PC-3 (cell line): ENCODE measurements at regions not wholly inside any gene's neighbourhood (a gene's known extent, or its start where the extent isn't known, plus 50 kb on each side); places are given as distances from the start of the nearest gene placed in this dataset.

Source experiments
- ATAC-seq: fragments of 200-7000 bp; cut with Tn5 transposase; 2 replicates; pipeline ENCODE4 v1.9.1; 2020; ENCODE audit warnings: mild to moderate bottlenecking, moderate library complexity
- BruUV-seq: library from RNA; stranded (reverse); fragments of 400-500 nt; replicated peaks from 2 replicates; lab custom pipeline; 2021; lab: Mats Ljungman, UMichigan
- CTCF ChIA-PET: fragments of 300-600 bp; sonication (Branson Sonifier 250); formaldehyde crosslinking; loops from one replicate; lab custom pipeline; 2022; ENCODE audit warnings: antibody characterized with exemption; lab: Charles Lee
- POLR2A ChIA-PET: fragments of 300-600 bp; sonication (Branson Sonifier 250); formaldehyde crosslinking; loops from one replicate; lab custom pipeline; 2022; ENCODE audit warnings: antibody characterized with exemption; ENCODE audit not compliant: unreplicated experiment; lab: Charles Lee
- DNase-seq: peaks from one replicate; pipeline ENCODE4 v3.0.0-alpha.2; 2015
- H2AFZ ChIP-seq: fragments of 300-600 bp; sonication (generic); 2 replicates; pipeline ENCODE4 v1.6.0; 2016; ENCODE audit warnings: antibody characterized with exemption, low read length
- H3F3A ChIP-seq: fragments of 300-600 bp; sonication (generic); one replicate; pipeline ENCODE4 v1.6.0; 2017; ENCODE audit warnings: antibody characterized with exemption, low read length, control low read depth, mild to moderate bottlenecking; ENCODE audit not compliant: unreplicated experiment
- H3K27ac ChIP-seq: fragments of 300-600 bp; sonication (generic); 2 replicates; pipeline ENCODE4 v1.5.1; 2016; ENCODE audit warnings: mild to moderate bottlenecking, low read length
- H3K27me3 ChIP-seq: fragments of 300-600 bp; sonication (generic); 2 replicates; pipeline ENCODE4 v1.6.1; 2016; ENCODE audit warnings: low read length, mixed read lengths
- H3K36me3 ChIP-seq: fragments of 300-600 bp; sonication (generic); 2 replicates; pipeline ENCODE4 v1.6.1; 2016; ENCODE audit warnings: low read depth, mixed run types, low read length, mixed read lengths
- H3K4me1 ChIP-seq: fragments of 300-600 bp; sonication (generic); 2 replicates; pipeline ENCODE4 v1.5.1; 2016; ENCODE audit warnings: low read length; ENCODE audit not compliant: insufficient read depth
- H3K4me2 ChIP-seq: fragments of 300-600 bp; sonication (generic); 2 replicates; pipeline ENCODE4 v1.6.0; 2016; ENCODE audit warnings: low read length
- H3K4me3 ChIP-seq: fragments of 300-600 bp; sonication (generic); 2 replicates; pipeline ENCODE4 v1.5.1; 2016; ENCODE audit warnings: mild to moderate bottlenecking, low read length, mixed read lengths
- H3K79me2 ChIP-seq: fragments of 300-600 bp; sonication (generic); 2 replicates; pipeline ENCODE4 v1.6.1; 2017; ENCODE audit warnings: low read length, mixed read lengths
- H3K9ac ChIP-seq: fragments of 300-600 bp; sonication (generic); 2 replicates; pipeline ENCODE4 v1.6.0; 2016; ENCODE audit warnings: mild to moderate bottlenecking, low read length
- H3K9me2 ChIP-seq: fragments of 300-600 bp; sonication (generic); replicated peaks from 2 replicates; pipeline ENCODE4 v1.6.1; 2016; ENCODE audit warnings: mixed run types, low read length, mixed read lengths
- H3K9me3 ChIP-seq: fragments of 300-600 bp; sonication (generic); 2 replicates; pipeline ENCODE4 v1.6.1; 2016; ENCODE audit warnings: low read length, mixed read lengths
- H4K20me1 ChIP-seq: fragments of 300-600 bp; sonication (generic); 2 replicates; pipeline ENCODE4 v1.6.1; 2016; ENCODE audit warnings: low read length, mixed read lengths
- CTCF ChIP-seq: fragments of 300-600 bp; sonication (generic); conservative IDR thresholded peaks from 2 replicates; pipeline ENCODE4 v1.5.1; 2017; ENCODE audit warnings: antibody characterized with exemption, low read depth, mild to moderate bottlenecking, low read length
- EZH2 ChIP-seq: fragments of 300-600 bp; sonication (generic); IDR thresholded peaks from one replicate; pipeline ENCODE4 v1.6.1; 2017; ENCODE audit warnings: antibody characterized with exemption, mild to moderate bottlenecking, low read length; ENCODE audit not compliant: unreplicated experiment
- EZH2phosphoT487 ChIP-seq: fragments of 300-600 bp; sonication (generic); IDR thresholded peaks from 2 replicates; pipeline ENCODE4 v1.6.1; 2018; ENCODE audit warnings: mild to moderate bottlenecking, antibody characterized with exemption, low read length, borderline replicate concordance
- intact Hi-C: fragments of 100-400 bp; cut with micrococcal nuclease; formaldehyde crosslinking; loops from 2 replicates; pipeline ENCODE4 v1.9.0; 2023

- intact Hi-C loops = no loop called here
- no peaks in the 10 kb centered on the region for H3K9me2 ChIP-seq
- H3K27me3 ChIP-seq = no peaks in the 10 kb centered on the region
- H3K4me1 ChIP-seq = no peaks in the 10 kb centered on the region
- TF ChIP-seq EZH2phosphoT487 (no peak), EZH2 (no peak), CTCF (no peak)
- CTCF ChIA-PET = no interaction called here
- H2AFZ ChIP-seq = no peak overlapping the region
- BruUV-seq = no TSS peak
- no peak overlapping the region for H3K4me2 ChIP-seq
- H3K9me3 ChIP-seq = 0 out of 2 replicates have a peak, but pooled peaks cover 5% of the 10 kb centered on the region
- no peaks in the 10 kb centered on the region for H4K20me1 ChIP-seq
- no peaks in the 10 kb centered on the region for H3F3A ChIP-seq
- no peak for ATAC-seq
- no peaks in the 10 kb centered on the region for H3K36me3 ChIP-seq
- DNase-seq = no peak
- no peak overlapping the region for H3K4me3 ChIP-seq
- H3K9ac ChIP-seq = no peak overlapping the region
- POLR2A ChIA-PET = no interaction called here
- no peaks in the 10 kb centered on the region for H3K79me2 ChIP-seq
- H3K27ac ChIP-seq = no peak overlapping the region
Measured at GRCh38 chr2:49861821-49862220, 707.5 kb upstream of the FSHR start.

- ChIA-PET CTCF (no interaction called here), POLR2A (no interaction called here)
- BruUV-seq = no TSS peak
- no peak overlapping the region for H3K27ac ChIP-seq
- H3K4me2 ChIP-seq = no peak overlapping the region
- H3K36me3 ChIP-seq = no peaks in the 10 kb centered on the region
- H4K20me1 ChIP-seq = no peaks in the 10 kb centered on the region
- no peak overlapping the region for H3K9ac ChIP-seq
- no peaks in the 10 kb centered on the region for H3K9me2 ChIP-seq
- H3K4me3 ChIP-seq = no peak overlapping the region
- DNase-seq (no peak), ATAC-seq (no peak)
- H3K27me3 ChIP-seq = no peaks in the 10 kb centered on the region
- intact Hi-C loops = no loop called here
- TF ChIP-seq CTCF (no peak), EZH2 (no peak), EZH2phosphoT487 (no peak)
- no peaks in the 10 kb centered on the region for H3F3A ChIP-seq
- 0 out of 2 replicates have a peak, but pooled peaks cover 5% of the 10 kb centered on the region for H3K9me3 ChIP-seq
- no peaks in the 10 kb centered on the region for H3K4me1 ChIP-seq
- H2AFZ ChIP-seq = no peak overlapping the region
- H3K79me2 ChIP-seq = no peaks in the 10 kb centered on the region
Measured at GRCh38 chr2:49860834-49861233, 706.5 kb upstream of the FSHR start.

GRCh38 chr2:49860170-49860569, 705.9 kb upstream of the FSHR start:
- Histone ChIP-seq H2AFZ (no peak overlapping the region), H3K9me2 (no peaks in the 10 kb centered on the region), H3K36me3 (no peaks in the 10 kb centered on the region), H3F3A (no peaks in the 10 kb centered on the region), H3K27ac (no peak overlapping the region), H3K79me2 (no peaks in the 10 kb centered on the region), H3K4me3 (no peak overlapping the region), H3K9ac (no peak overlapping the region), H3K4me2 (no peak overlapping the region), H3K27me3 (no peaks in the 10 kb centered on the region), H4K20me1 (no peaks in the 10 kb centered on the region), H3K4me1 (no peaks in the 10 kb centered on the region), H3K9me3 (0 out of 2 replicates have a peak, but pooled peaks cover 5% of the 10 kb centered on the region)
- CTCF ChIA-PET = no interaction called here
- no TSS peak for BruUV-seq
- POLR2A ChIA-PET = interaction anchor here (0.7 kb wide), 1 partner anchor 436 kb away, joined by 4 read pairs; no protein-coding TSS in a partner anchor
- TF ChIP-seq CTCF (no peak), EZH2 (no peak), EZH2phosphoT487 (no peak)
- DNase-seq = no peak
- intact Hi-C loops = no loop called here
- ATAC-seq = no peak
